GM19397 (cell line): ENCODE measurements at regions not wholly inside any gene's neighbourhood (a gene's known extent, or its start where the extent isn't known, plus 50 kb on each side); places are given as distances from the start of the nearest gene placed in this dataset.
"Not testable (repeated sequence)": the region's sequence is repeated elsewhere in the genome, so short reads cannot be mapped to it uniquely, and the experiment has no call there.

Experiments used
- ATAC-seq: cut with Tn5 transposase; IDR thresholded peaks from one replicate; pipeline ENCODE4 v1.9.1; 2021; ENCODE audit warnings: mild to moderate bottlenecking, moderate library complexity; ENCODE audit not compliant: unreplicated experiment

DNA sequence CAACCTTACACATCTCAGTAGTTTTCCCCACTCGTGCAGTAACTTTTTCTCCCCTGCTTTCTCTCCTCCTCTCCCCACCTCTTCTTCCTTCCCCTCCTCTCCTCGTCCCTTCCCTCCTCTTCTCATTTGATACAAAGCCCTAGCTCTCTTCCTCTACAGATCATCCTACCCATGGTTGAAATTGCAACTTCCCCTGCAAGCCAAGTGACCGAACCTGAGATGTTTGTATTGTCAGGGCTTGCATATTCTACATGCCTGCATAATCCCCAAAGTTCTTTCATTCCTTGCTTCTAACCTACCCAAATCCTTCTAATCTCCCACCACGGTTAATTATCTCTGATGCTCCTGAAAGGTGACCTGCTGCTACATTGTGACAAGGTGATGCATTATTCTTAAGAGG, 408.6 kb upstream of the AMELY start:
- not testable (repeated sequence) for ATAC-seq

DNA sequence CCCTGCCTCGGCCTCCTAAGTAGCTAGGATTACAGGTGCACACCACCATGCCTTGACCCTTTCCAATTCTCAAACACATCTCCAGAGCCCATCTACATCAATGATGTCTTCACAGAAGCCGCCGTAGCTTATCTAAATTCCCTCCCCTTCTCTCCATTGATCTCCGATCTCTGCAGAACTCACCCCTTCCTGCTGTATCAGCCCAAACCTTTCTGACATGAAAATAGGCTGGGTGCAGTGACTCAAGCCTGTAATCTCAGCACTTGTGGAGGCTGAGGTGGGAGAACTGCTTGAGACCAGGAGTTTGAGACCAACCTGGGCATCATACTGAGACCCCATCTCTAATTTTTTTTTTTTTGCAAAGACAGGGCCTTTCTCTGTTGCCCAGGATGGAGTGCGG, 406.6 kb upstream of the AMELY start:
- ATAC-seq: no peak

DNA sequence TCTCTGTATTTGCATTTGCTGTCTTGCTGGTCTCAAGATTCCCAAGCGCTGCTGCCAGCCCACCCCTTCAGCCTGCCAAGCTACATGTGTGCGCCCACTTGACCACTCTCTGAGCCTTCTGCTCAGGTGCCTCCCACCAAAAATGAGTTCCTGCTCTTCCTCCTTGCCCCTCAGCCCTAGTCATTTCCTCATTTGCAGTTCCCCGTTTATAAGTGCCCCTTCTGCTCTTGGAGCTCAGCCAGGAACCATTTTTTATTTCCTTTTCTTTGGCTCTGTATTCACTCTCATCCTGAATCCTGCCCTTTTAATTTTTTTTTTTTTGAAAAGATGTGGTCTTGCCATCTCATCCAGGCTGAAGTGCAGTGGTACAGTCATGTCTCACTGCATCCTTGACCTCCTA, 406.0 kb upstream of the AMELY start:
- no peak for ATAC-seq

DNA sequence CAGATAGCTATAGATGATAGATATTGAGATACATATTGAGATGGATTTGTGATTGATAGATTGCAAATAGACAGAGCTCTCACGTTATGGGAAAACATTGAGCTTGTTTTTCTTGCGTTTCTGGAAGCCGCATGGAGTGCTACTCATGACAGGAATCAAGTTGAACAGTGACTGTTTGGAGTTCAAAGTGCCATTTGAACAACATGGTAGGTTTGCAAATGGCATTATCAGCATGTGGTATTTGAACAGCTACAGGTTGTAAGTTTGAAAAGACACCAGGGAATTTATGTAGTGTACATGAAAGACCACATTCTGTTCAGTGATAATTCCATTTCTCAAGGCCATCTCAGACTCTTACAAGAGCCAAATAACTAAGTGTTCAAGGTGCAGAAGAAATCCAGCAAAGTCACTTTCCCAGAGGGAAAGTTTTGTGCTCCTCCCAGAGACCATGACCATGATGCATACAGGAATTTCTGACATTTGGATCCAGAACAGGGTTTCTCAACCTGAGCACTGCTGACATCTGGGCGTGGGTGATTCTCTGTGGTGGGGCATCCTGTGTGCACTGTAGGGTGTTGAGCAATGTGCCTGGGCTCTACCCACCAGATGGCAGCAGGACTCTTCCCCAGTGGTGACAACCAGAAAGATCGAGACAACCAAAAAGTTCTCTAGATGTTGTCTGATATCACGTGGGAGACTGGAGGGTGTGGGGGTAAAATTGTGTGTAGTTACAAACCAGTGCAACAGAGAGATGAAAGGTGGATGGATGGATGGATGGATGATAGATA, 399.1 kb upstream of the AMELY start:
- peak; percentile 73 for ATAC-seq

DNA sequence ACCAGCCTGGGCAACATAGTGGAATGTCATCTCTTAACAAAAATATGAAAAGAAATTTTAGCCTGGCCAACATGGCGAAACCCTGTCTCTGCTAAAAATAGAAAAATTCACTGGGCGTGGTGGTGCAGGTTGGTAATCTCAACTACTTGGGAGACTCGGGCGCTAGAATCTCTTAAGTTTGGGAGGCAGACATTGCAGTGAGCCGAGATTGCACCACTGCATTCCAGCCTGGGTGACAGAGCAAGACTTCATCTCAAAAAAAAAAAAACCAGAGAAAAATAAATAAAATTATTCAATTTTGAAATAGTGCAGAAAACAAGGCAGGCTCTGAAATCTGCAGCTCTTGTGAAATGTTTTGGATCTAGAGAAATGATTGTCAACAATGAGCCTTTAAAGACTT, 397.3 kb upstream of the AMELY start:
- no peak for ATAC-seq

DNA sequence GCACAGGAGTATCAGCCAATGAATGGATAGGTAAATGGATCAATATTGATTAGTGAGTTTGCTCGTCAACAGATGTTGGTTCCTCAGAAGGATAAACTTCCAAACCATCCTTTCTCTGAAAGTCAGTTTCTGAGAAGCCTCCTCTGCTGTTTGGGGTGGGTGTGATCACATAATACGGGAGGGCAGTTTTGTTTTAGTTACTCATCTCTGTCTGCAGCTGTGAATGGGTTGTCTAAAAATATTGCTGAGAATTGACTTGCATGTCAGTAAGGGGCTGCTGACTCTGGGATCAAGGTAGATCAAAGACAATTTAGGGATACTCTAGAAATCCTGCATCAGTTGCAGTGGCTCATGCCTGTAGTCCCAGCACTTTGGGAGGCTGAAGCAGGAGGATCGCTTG, 390.8 kb upstream of the AMELY start:
- no peak for ATAC-seq

DNA sequence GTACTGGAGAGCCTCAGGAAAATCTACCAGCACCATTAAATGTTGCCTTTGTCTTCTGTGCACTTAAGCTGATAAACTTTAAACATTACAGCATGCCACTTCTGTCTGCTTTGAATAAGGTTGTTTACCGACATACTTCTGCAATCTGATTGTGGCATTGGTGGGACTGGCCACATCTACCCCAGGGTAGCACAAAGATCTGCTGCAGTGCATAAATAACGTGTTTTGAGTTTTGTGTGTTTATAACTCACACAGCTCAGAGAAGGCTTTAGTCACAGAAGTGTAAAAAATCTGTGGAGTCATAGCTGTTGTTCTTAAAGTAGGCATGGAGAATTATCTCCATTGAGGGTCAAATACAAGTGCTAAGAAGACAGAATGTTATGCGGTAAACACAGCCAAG, 388.4 kb upstream of the AMELY start:
- ATAC-seq: no peak

DNA sequence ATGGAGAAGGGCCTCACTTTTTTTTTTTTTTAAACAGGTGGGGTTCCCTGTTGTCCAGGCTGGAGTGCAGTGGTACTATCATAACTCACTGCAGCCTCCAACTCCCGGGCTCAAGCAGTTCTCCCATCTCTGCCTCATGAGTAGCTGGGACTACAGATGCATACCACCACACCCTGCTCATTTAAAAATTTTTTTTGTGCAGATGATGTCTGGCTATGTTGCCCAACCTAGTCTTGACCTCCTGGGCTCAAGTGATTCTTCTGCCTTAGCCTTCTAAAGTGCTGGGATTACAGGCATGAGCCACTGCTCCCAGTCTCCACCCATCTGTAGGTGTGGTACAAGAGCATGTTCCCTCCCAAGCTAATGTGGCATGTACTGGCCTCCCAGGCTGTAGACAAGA, 380.6 kb upstream of the AMELY start:
- no peak for ATAC-seq

DNA sequence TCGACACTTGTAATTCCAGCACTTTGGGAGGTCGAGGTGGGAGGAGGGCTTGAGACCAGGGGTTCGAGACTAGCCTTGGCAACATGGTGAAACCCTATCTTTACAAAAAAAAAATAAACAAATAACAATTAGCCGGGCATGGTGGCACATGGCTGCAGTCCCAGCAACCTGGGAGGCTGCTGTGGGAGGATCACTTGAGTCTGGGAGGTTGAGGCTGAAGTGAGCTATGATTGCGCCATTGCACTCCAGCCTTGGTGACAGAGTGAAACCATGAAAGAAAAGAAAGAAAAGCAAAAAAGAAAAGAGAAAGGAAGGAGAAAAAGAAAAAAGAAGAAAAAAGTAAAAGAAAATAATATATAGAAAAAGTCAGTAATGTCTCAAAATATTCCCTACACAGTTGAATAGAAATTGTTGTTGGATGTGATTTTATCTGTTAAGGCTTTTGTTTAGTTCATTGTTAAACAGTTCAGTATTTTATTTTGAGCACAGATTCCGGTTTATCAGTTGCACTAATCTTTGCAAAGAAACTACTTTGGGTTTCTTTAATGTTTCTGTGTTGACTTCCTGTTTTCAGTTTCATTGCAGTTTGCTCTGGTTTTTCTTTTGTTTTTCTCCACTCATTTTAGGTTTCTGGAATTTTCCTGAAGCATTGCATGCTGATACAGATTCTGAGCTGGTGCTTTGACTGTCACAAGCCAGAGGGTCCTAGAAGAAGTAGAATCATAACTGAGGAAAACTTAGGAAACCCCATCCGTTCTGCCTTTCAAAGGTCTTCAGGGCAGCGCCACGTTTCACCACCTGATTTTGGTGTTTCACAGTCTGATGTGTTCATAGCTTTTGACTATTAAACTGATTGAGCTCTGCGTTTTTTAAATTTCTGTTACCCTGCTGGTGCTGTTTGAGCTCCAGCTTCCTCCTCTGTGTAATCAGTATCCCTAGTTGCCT, 378.6 kb upstream of the AMELY start:
- ATAC-seq: peak; percentile 71

DNA sequence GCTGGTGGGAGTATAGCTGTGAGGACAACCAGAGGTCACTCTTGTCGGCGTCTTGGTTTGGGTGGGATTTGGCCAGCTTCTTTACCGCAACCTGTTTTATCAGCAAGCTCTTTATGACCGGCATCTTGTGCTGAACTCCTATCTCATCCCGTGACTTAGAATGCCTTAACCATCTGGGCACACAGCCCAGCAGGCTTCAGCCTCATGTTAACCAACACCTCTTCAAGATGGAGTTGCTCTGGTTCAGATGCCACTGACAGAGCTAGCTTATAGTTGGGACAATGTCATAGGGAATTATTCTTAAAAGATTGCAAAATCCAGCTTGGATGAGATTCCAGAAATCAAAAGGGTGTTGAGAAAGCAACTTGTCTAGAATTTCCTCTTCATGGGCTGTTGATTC, 377.1 kb upstream of the AMELY start:
- no peak for ATAC-seq

DNA sequence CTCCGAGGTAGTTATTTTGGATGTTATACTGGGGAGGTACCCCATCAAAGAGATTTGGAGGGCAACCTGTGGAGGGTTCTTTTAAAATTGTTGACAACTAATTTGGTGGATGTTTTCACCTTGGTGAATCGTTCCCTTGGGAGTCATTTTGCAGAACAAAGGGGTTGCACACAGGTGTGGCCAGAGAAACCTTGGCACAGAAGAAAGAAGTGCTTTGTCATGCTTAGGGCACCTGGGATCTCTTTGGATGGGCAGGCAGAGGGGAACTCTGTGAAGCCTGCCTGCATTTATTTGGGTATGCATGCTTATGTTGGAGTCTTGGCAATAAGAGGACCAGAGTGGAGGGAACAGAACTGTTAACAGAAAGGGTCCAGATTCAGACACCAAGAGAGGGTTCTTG, 376.4 kb upstream of the AMELY start:
- not testable (repeated sequence) for ATAC-seq

DNA sequence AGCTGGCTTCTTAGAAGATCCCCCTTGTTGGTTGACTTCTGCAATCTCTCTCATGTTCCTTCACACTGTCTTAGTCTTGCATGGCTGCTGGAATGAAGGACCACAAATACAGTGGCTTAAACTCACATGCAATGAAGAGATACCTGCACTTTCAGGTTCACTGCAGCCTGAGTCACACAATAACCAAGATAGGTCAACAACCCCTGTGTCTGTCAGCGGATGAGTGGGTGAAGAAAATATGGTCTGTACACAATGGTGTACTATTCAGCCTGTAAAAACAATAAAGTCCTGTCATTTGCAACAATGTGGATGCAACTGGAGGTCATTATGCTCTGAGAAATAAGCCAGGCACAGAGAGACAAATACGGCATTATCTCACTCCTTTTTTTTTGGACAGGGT, 373.8 kb upstream of the AMELY start:
- ATAC-seq: no peak

DNA sequence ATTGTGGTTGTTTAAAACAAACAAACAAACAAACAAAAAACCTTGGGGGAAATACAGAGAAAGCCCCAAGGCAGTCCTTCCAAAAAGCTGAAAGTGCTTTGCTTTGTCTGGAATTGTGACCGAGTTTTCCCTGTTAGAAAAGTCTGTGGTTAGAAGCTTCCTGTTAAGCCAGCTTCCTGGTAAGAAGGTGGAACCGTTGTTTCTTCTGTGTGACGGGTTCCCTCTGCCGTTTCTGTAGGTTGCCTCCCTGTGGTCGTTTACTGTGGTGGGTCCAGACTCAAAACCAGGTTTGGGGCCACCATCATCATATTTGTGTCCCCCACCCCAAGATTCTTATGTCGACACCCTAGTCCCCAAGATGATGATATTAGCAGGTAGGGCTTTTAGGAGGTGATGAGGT, 371.4 kb upstream of the AMELY start:
- no peak for ATAC-seq

DNA sequence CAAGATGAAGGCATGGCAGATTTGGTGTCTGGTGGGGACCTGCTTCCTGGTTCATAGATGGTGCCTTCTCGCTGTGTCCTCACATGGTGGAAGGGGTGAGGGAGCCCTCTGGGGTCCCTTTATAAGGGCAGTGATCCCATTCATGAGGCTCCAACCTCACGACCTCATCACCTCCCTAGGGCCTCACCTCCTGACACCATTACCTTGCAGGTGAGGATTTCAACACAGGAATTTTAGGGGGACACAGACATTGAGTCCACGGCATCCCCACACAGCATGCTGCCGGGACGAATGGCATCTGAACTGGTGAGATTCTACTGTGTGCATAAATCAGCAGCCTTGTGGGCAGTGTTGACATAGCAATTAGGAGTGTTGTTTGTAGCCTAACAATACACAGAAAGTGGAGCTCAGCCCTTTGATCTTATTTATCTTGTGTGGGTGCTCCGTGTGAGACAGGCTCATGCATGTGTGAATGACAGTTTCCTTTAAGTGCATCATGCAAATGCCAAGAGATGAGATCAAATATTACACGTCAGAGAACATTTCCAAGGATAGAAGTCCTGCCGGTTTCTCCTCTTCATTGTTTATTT, 368.7 kb upstream of the AMELY start:
- not testable (repeated sequence) for ATAC-seq

DNA sequence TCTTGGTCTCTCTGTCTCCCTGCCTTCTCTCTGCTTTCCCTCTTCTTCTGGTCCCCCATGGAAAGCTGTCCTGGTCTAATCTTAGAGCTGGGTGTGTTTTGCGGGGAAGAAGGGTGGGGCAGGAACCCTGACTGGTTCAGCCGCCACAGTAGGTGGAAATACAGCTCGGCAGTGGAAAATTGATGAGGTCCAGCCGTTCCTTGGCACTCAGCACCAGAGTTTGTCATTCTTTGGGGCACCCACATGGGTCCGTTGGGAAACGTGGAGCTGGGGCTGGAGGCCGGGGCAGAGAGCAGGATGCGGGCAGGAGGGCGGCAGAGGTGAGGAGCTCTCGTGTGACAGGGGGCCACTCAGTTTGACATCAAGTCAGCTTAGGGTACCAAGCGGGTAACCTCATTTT, 364.2 kb upstream of the AMELY start:
- ATAC-seq: no peak

DNA sequence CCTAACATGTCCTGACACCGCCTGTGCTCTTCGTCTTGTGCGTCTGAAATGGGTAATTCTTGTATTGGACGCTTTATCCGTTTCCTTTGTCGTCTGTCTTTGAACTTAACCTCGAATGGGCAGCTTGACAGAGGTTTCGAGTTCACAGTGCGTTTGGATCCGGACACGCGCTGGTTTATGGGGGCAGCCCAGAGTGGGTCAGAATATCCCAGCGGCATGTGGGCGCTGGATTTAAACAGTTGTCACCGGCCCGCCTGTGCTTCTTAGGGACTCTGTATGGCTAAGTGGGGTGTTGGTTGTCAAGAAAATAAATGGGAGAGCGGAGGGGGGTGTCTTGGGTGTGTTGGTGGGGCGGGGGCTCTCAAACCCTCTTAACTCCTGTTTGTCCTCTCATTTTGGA, 363.5 kb upstream of the AMELY start:
- no peak for ATAC-seq

DNA sequence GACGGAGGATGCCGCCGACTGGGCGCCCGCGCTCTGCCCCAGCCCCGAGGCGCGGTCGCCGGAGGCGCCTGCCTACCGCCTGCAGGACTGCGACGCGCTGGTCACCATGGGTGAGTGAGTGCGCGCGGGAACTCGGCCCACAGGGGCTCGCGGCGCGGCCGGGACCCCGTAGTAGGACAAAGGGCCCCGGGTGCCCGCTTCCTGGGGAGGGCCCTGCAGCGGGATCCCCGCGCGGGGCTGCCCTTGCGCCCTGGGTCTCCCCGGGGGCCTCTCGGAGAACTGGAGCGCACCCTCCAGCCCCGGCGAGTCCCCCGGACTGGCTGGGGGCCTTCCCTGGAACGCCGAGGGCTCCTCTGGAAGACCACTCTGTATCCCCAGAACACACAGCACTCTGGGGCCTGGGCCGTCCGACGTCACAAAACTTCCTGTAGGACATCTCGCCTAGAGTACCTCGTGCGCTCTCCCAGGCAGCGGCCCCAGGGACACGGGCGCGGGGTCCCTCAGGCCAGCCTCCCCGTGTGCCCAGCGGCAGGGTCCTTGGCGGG, 362.9 kb upstream of the AMELY start:
- ATAC-seq: peak; percentile 19

DNA sequence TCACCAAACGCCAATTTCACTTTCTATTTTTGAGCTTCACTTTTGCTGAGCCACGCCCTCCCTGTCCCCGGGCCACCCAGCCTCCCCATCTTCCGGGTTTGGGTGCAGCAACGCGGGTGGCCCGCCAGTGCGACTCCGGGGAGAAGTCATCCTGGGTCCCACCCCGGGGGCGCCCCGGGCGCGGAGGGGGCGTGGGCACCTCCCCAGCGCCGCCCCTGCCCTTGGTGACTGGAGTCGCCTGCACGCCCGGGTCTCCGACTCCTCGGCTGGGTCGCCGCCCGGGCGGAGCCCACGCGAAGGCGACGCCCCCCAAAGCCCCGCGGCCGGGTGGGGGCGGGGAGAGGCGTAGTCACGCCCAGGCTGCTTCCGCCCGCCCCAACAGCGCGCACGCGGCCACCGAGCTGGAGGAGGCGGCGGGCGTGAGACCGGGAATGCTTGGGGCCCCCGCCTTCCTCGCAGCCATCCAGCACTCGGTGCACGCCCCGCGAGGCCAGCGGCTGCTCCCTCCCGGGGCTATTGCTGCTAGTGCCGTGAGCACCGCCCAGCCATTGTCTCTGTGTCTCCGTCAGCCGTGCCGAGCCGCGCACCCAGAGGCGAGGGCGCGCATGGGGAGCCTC, 362.1 kb upstream of the AMELY start:
- peak; percentile 83 for ATAC-seq

DNA sequence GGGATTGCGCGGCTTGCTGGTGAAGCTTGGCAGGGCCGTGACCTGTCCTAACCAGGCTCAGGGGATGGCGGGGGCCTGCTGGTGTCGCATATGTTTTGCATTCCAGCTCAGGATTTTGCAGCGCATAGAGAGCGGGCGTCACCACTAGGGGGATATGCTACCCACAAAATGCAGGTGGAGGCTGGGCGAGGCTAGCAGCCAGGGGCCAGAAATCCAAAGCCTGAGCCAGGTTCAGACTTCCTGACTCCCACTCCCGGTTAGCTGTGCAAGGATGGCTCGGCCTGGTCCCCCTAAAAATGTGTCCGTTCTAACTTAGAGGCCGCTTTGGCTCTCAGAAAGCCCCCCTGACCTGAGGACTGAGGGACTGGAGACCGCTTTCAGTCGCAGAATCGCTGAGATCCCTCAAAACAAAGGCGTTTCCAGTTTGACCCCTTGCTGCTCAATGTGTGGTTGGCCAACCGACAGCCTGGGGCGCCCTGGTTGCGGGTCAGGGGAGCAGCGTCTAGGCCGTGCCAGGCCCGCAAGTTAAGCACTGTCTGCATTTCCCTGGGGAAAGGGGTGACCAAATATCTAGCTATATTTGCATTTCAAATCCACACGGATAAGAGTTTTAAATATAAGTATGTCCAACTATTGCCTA, 361.1 kb upstream of the AMELY start:
- ATAC-seq: no peak

DNA sequence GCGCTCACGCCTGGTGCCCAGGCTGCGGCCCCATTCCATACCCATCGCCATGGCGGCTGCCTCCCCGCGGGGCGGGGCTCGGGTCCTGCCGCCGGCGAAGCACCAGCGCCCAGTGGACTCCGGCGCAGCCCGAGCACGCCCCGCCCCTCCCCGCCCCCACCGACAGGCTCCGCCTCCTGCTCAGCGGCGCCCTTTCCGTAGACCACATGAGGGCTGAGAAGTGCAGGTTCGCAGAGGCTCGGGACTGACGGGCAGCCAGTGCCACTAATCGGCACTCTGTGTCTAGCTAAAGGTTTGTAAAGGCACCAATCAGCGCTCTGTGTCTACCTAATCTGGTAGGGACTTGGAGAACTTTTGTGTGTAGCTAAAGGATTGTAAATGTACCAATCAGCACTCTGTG, 352.2 kb upstream of the AMELY start:
- ATAC-seq: no peak

DNA sequence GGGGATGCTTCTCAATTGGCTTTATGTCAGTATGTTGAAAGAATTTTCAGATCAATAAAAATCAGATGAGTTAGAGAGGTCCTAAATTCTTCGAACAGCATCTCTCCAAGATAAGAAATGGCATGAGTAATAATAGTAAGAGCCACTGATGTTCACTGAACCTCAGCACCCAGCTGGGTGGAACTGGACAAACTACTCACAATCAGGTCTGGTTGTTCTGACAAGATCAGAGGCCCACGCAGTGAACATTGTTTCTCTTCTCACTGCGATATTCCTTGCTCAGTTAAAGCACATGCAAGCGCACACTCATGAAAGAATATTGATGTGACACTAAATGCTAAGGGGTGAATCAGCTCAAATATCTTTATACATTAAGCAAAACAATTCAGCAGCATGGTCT, 351.0 kb upstream of the AMELY start:
- no peak for ATAC-seq
